Panc1 (cell line): ENCODE measurements at regions not wholly inside any gene's neighbourhood (a gene's known extent, or its start where the extent isn't known, plus 50 kb on each side); places are given as distances from the start of the nearest gene placed in this dataset.

Source experiments
- ATAC-seq: fragments of 200-7000 bp; cut with Tn5 transposase; 2 replicates; pipeline ENCODE4 v1.9.1; 2020; ENCODE audit warnings: mild to moderate bottlenecking, moderate library complexity
- BruUV-seq: library from RNA; stranded (reverse); fragments of 400-500 nt; replicated peaks from 2 replicates; lab custom pipeline; 2021; lab: Mats Ljungman, UMichigan
- CTCF ChIA-PET: fragments of 300-600 bp; sonication (Branson Sonifier 250); formaldehyde crosslinking; loops from one replicate; lab custom pipeline; 2022; ENCODE audit warnings: antibody characterized with exemption; lab: Charles Lee
- POLR2A ChIA-PET: fragments of 300-600 bp; sonication (Branson Sonifier 250); formaldehyde crosslinking; loops from one replicate; lab custom pipeline; 2022; ENCODE audit warnings: antibody characterized with exemption; lab: Charles Lee
- DNase-seq: peaks from one replicate; pipeline ENCODE4 v3.0.0-alpha.2; 2010; ENCODE audit warnings: low read depth, low spot score
- H3K27ac ChIP-seq: 2 replicates; pipeline ENCODE4 v1.5.1; 2011; ENCODE audit warnings: mild to moderate bottlenecking, low read length, inconsistent platforms
- H3K27me3 ChIP-seq: fragments of 200-500 bp; sonication (Bioruptor generic); 2 replicates; pipeline ENCODE4 v1.6.0; 2014; ENCODE audit warnings: low read length, inconsistent platforms; ENCODE audit not compliant: control insufficient read depth, insufficient read depth
- H3K36me3 ChIP-seq: fragments of 200-500 bp; sonication (Bioruptor generic); 2 replicates; pipeline ENCODE4 v1.5.1; 2014; ENCODE audit warnings: inconsistent platforms, mild to moderate bottlenecking, low read length, moderate library complexity; ENCODE audit not compliant: control insufficient read depth, insufficient read depth
- H3K4me1 ChIP-seq: 2 replicates; pipeline ENCODE4 v1.5.1; 2011; ENCODE audit warnings: inconsistent platforms, mild to moderate bottlenecking, low read length, moderate library complexity; ENCODE audit not compliant: control insufficient read depth, insufficient read depth
- H3K4me3 ChIP-seq, 2 experiments: 2 replicates each; pipeline ENCODE4 v1.5.1; 2011 to 2012; ENCODE audit warnings: low read depth in 2 of 2, low read length in 2 of 2, mild to moderate bottlenecking in 2 of 2, inconsistent platforms in 1 of 2, moderate library complexity in 1 of 2
- H3K9me3 ChIP-seq: fragments of 200-500 bp; sonication (Bioruptor generic); 2 replicates; pipeline ENCODE4 v1.5.1; 2014; ENCODE audit warnings: low read depth, mild to moderate bottlenecking, inconsistent platforms, low read length, moderate library complexity; ENCODE audit not compliant: control insufficient read depth, insufficient read depth
- CTCF ChIP-seq: fragments of 450-650 bp; IDR thresholded peaks from 2 replicates; pipeline ENCODE4 v1.5.1; 2017; ENCODE audit warnings: mild to moderate bottlenecking
- POLR2AphosphoS5 ChIP-seq: IDR thresholded peaks from 2 replicates; pipeline ENCODE4 v1.6.1; 2012; ENCODE audit warnings: mild to moderate bottlenecking, low read depth, low read length, moderate library complexity
- REST ChIP-seq, 2 experiments: IDR thresholded peaks; 2 replicates each; pipeline ENCODE4 v1.6.1; 2011 to 2012; ENCODE audit warnings: low read depth in 2 of 2, control low read depth in 1 of 2, low read length in 1 of 2, mild to moderate bottlenecking in 1 of 2, moderate library complexity in 1 of 2; ENCODE audit not compliant: insufficient read depth in 1 of 2
- SIN3A ChIP-seq: IDR thresholded peaks from 2 replicates; pipeline ENCODE4 v1.6.1; 2012; ENCODE audit warnings: low read depth, mild to moderate bottlenecking, low read length, moderate library complexity, borderline replicate concordance; ENCODE audit not compliant: insufficient read depth
- TCF7L2 ChIP-seq: IDR thresholded peaks from 2 replicates; pipeline ENCODE4 v1.6.1; 2011; ENCODE audit warnings: mild to moderate bottlenecking, low read depth, low read length, inconsistent platforms
- in situ Hi-C: cut with HindIII; loops from 2 replicates; pipeline ENCODE4 v1.10.0; 2016; ENCODE audit warnings: low sequenced_read_pairs, low pct_unique_long_range_greater_than_20kb
- intact Hi-C: fragments of 100-400 bp; cut with micrococcal nuclease; formaldehyde crosslinking; loops from one replicate; pipeline ENCODE4 v1.10.0; 2022; ENCODE audit not compliant: unreplicated experiment

GRCh38 chr1:112325504-112325903 is 70.5 kb upstream of the CTTNBP2NL start:
- H3K4me1 ChIP-seq: no peaks in the 10 kb centered on the region
- ATAC-seq (no peak), DNase-seq (no peak)
- H3K27me3 ChIP-seq: no peaks in the 10 kb centered on the region
- in situ Hi-C loops: no loop called here
- ChIA-PET POLR2A (no interaction called here), CTCF (interaction anchor here (0.7 kb wide), 1 partner anchor 151 kb away, joined by 10 read pairs; no protein-coding TSS in a partner anchor)
- BruUV-seq: no TSS peak
- TF ChIP-seq SIN3A (no peak), POLR2AphosphoS5 (no peak), CTCF (no peak), REST (IDR thresholded peaks at IDR 0.05; ENCODE audit: insufficient read depth in 1 of 2, low read depth in 2 of 2, low read length in 1 of 2) (no peak), TCF7L2 (no peak)
- no peaks in the 10 kb centered on the region for H3K36me3 ChIP-seq
- H3K4me3 ChIP-seq: no peak overlapping the region
- intact Hi-C loops: no loop called here
- no peaks in the 10 kb centered on the region for H3K9me3 ChIP-seq
- no peak overlapping the region for H3K27ac ChIP-seq

- no TSS peak for BruUV-seq
- in situ Hi-C loops: no loop called here
- Histone ChIP-seq H3K36me3 (no peaks in the 10 kb centered on the region), H3K27ac (no peak overlapping the region), H3K4me3 (no peak overlapping the region), H3K27me3 (peaks cover 4% of the 10 kb centered on the region; the same call in 1 of the 2 replicates), H3K4me1 (no peaks in the 10 kb centered on the region), H3K9me3 (no peaks in the 10 kb centered on the region)
- POLR2A ChIA-PET: no interaction called here
- CTCF ChIA-PET: no interaction called here
- DNase-seq (no peak), ATAC-seq (no peak)
- TF ChIP-seq SIN3A (no peak), POLR2AphosphoS5 (no peak), TCF7L2 (no peak), REST (IDR thresholded peaks at IDR 0.05; ENCODE audit: insufficient read depth in 1 of 2, low read depth in 2 of 2, low read length in 1 of 2) (no peak), CTCF (no peak)
- intact Hi-C loops: no loop called here
Observed at GRCh38 chr1:112328600-112328999, 67.4 kb upstream of the CTTNBP2NL start.
